CD4-positive, alpha-beta T cell treated with Interleukin-4 for 4 hours (primary cell): ENCODE measurements at regions not wholly inside any gene's neighbourhood (a gene's known extent, or its start where the extent isn't known, plus 50 kb on each side); places are given as distances from the start of the nearest gene placed in this dataset.
"Not testable (repeated sequence)": the region's sequence is repeated elsewhere in the genome, so short reads cannot be mapped to it uniquely, and the experiment has no call there.

ENCODE experiments used
- DNase-seq: peaks from one replicate; pipeline ENCODE4 v3.0.0-alpha.2; 2020

DNA sequence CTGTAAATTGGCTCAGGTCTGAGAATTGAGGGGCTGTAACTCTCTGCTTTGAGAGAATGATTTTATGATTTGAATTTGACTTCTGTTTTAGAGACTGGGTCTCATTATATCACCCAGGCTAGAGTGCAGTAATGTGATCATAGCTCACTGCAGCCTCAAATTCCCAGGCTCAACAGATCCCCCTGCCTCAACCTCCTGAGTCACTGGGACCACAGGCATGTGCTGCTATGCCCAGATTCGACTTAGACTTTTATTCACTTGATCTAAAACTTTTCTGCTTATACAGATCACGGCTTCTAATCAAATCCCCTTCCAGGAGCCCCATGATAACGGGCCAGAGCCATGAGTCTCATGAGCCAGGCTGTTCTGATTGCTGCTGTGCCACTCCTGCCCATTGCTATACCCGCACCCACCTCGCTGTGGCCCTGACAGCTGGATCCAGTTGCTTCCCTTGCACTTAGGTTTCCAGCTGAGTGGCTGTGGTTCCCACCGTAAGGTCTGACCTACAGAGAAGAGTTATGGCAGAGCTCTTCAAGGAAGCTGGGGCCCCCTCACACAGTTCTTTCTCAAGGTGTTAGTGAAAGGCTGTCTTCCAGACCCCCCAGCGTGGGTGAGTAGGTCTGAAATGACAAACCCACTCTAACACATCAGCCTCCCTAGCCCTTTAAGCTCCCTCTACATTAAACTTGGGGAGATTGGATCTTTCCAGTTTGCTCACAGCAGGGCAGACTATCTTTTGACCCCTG, 251.2 kb upstream of the SGCG start:
- DNase-seq, result no peak

DNA sequence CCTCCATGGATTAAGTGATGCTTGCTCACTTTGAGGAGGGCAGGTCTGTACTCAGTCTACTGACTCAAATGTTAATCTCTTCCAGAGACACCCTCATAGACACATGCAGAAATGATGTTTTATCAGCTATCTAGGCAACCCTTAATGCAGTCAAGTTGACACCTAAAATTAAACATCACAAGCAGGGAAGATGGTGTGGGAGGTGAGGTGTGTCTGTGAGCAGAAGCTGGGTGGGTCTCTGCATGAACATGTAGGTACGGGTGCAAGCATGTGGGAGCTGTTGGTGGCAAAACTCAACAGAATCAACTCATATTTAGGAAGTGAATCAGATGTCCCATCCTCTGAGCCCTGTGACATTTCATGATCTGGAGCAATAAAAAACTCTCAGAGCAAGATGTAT, 249.2 kb upstream of the SGCG start:
- no peak for DNase-seq

DNA sequence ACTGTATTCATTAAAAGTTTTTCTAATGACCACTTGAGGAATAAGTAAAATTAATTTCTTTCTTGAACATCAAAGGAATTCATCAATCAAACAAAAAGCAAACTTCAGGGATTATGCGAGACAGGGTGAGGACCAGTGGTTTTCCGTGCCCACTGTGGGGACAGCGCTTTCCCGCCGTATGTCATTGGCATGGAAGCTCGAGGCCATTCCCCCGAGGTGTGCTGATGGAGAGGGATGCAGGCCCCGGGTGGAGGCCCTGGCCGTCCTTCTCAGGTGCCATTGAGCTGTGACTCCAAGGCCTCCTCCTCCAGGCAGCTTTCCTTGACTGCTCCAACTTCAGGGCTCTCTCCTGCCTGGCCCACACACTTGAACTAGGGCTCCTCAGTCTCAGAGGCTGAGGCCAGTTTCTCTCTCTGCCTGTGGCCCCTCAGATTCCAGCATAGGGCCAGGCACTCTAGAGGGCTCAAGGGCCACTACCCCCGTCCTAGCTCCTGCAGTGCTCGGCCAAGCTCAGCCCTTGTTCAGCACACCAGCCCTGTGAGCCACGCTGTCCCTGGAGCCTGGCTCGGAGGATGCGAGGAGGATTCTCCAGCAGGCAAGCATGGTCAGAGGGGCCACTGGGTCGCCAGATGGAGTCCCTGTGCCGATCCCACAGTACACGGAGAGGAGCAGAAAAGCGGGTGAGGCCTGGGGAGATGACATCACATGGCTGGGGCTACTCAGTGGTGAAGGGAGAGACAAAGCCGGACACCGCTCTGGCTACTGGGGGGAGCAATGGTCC, 248.0 kb upstream of the SGCG start:
- not testable (repeated sequence) for DNase-seq

DNA sequence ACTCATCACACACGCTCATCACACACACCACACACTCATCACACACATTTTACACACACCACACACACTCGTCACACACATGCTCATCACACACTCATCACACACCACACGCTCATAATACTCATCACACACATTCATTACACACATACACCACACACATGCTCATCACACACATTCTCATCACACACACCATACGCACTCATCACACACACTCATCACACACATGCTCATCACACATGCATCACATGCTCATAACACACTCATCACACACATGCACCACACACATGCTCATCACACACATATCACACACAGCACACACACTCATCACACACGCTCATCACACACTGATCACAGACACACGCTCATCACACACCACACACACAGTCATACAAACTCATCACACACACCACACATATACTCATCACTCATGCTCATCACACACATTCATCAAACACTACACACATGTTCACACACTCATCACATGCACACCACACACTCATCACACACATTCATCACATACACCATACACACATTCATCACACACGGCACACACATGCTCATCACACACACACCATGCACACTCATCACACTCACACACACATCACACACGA, 247.1 kb upstream of the SGCG start:
- DNase-seq, result no peak

DNA sequence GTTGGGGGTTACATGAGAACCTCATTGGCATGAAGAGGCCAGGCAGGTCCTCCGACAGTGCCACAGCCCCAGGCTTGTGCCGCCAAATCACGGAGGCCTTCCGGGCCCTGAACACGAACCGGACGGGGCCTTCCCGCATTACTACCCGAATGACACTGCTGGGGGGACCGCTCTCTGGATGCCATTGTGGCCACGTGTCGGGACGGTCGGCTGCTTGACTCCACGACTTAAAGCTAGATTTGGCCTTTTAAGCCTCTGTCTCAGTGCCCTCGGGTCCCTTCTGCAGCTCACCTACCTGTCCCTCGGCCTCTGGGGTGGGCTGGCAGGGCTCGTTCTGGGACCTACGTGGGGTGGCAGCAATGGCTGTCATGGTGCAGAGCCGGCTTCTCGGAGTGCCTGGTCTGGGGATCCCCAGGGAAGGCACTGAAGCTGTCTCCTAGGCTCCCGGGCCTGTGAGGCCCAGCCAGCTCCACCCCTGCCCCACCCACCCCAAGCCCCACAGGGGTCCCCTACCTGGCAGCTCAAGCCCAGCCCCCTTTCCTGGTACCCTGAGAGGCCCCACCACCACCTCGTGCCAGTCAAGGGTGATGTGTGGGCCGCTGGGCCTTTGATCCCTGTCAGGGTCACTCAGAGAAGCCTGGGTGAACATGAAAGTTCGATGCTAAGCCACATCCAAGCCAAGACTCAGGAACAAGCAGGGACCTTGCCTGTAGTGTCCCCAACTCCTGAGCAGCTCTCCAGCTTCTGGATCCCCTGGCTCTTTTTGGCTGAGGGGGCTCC, 245.8 kb upstream of the SGCG start:
- DNase-seq, result no peak

DNA sequence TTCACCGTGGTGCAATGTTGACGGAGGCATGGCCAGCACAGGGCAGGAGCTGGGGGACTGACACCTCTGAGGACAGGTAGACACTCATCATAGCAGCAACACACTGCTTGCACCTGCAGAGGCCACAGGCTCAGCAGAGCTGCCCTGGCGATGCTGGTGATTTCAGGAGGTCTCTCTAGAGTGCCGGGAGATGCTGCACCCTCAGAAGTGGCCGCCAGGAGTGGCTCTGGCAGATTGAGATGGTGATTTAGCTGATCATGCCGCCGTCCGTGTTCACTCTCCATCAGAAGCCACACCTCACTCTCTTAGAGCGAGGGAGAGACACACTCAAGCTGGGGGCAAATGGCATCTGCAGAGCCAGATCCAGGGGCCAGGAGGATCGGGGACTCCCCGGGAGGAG, 244.6 kb upstream of the SGCG start:
- DNase-seq, result no peak

DNA sequence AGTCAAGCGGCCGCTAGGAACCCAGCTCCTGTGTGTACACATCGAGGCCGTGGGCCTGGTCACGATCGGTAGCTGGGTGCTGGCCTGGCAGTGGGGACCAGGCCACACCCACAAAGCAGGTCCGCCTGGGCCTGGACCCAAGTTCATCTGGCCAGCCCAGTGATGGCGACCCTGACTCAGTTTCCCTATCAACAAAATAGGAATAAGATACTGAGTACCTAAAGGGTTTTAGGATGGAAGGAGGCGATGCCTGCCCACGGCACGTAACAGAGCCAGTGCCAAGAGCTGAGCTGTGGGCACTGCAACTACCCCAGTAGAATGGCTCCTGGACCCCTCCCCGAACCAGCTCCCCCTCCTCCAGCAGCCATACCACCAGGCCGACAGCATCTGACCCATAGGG, 243.5 kb upstream of the SGCG start:
- no peak for DNase-seq

DNA sequence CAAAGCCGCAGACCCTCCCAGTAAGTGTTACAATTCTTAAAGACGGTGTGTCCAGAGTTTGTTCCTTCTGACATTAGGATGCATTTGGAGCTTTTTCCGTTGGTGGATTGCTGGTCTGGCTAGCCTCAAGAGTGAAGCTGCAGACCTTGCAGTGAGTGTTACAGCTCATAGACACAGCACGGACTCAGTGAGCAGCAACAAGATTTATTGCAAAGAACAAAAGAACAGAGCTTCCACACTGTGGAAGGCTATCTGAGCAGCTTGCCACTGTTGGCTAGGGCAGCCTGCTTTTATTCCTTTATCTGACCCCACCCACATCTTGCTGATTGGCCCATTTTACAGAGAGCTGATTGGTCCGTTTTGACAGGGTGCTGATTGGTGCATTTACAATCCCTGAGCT, 242.8 kb upstream of the SGCG start:
- no peak for DNase-seq

DNA sequence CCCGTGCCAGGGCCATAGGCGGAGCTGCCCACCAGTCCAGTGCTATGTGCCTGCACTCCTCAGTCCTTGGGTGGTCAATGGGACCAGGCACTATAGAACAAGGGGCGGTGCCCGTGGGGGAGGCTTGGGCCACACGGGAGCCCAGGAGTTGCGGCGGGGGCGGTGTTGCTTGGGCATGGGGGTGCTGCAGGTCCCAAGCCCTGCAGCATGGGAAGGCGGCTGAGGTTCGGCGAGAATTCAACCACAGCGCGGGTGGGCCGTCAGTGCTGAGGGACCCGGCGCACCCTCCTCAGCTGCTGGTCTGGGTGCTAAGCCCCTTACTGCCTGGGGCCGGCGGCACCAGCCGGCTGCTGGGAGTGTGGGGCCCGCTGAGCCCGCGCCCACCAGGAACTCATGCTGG, 242.2 kb upstream of the SGCG start:
- DNase-seq, result no peak

DNA sequence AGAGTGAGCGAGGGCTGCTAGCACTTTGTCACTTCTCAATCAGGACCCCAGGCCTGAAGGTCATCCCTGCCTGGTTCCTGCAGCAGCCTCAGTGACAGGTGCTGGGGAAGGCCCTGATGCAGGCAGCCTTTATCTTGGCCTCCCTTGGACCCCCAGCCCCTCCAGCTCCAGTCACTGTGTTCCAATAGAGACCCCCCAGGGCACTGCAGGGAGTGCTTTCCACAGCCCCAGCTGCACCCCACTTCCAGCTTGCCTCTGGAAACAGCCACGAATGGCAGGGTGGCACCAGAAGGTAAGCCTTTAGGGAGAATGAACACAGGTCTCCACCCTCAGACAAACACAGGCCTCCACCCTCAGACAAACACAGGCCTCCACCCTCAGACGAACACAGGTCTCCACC, 241.6 kb upstream of the SGCG start:
- DNase-seq, result no peak

DNA sequence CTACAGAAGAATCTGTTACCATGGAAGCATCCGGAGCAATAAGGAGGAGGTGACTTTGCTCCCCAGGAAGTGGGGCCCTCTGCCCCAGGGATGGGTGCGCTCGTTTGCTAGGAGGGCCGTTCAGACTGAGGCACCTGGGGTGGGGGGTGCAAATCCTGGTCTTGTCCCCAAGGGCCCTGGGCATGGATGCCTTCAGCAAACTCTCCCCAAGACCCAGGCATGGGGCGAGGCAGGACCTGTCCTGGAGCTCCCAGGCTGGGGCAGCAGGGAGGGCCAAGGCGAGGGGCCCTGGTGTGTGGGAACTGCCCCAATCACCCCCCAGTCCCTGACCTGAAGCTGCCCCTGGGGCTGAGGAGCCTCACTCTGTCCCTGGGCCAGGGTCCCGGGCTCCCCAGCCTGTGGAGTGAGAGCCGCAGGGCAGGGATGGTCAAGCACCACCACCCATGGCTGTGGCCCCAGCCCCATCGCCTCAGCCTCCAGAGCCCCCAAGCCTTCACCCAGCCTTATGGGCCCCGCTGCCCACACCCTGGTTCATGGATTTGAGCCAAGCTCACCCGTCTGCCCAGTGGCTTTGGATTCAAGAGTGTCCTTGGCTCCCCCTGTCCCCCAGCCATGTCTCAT, 240.6 kb upstream of the SGCG start:
- DNase-seq, result no peak

DNA sequence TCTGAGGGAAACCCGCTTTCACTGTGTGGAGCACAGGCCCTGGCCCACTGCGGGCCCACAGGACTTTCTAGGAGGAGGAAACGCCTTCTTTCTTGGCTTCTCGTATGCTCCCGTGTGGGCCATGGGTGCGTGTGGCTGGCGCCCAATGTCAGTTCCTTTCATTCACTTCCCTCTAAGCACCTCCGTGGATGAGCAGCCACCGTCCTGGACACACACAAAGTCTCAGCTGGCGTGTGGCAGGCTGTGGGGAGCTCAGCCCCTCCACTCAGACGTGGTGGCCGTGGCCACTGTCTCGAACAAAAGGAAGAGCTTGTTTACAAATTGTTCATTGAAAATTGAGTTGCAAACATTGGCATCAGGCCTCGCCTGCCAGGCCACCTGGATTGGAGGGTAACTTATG, 240.0 kb upstream of the SGCG start:
- no peak for DNase-seq

DNA sequence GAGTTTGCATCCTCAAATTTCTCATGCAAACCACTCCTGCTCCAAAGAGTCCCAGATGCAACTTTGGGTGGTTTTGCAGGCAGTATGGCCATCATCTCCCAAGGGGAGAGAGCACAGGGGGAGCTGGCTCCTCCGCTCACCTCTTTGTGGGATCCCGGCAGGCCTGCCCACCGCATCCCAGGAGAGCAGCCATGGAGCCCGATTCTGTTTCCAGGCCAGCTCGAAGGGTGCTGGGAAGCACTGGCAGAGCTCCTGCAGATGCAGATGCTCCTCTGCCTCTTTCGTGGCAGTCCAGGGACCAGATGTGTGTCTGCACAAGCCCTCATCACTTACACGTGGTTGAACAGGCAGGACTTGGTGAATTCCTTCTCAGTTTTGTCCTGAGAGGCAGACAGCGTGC, 239.3 kb upstream of the SGCG start:
- not testable (repeated sequence) for DNase-seq

DNA sequence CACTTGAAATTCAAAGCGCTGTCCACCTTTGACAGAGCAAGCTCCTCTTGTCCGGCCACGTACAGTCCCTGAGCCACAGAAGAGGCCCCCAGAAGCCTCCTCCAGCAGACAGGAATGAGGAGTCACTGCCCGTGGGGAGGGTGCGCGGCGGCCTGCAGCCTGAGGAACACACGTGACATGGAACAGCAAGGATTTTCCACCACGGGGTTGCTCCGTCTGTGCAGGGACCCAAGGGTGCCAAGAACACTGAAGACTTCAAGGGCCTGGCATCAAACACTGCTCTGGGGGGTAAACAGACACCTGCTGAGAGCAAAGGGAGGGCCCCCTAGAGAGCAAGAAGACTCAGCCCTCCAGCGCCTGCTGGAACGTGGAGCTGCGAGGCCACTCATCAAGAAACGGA, 237.9 kb upstream of the SGCG start:
- DNase-seq, result not testable (repeated sequence)

DNA sequence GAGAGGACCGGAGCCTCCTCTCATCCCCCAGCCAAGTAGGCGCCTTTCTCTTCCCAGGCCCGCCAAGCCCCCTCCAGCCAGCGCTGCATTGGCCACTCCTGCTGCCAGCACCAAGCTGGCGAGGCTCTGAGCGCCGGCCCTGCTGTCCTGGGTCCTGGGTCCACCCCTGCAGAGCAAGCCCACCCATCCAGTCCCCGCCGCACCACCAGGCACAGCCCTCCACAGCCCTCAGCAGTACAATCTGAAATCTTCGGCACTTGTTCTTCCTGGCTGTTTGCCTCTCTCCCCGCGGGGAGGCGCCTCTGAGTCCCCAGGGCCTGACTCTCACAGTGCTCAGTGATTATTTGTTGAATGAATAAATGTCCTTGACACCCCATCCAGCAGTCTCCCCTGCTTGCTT, 236.4 kb upstream of the SGCG start:
- no peak for DNase-seq

DNA sequence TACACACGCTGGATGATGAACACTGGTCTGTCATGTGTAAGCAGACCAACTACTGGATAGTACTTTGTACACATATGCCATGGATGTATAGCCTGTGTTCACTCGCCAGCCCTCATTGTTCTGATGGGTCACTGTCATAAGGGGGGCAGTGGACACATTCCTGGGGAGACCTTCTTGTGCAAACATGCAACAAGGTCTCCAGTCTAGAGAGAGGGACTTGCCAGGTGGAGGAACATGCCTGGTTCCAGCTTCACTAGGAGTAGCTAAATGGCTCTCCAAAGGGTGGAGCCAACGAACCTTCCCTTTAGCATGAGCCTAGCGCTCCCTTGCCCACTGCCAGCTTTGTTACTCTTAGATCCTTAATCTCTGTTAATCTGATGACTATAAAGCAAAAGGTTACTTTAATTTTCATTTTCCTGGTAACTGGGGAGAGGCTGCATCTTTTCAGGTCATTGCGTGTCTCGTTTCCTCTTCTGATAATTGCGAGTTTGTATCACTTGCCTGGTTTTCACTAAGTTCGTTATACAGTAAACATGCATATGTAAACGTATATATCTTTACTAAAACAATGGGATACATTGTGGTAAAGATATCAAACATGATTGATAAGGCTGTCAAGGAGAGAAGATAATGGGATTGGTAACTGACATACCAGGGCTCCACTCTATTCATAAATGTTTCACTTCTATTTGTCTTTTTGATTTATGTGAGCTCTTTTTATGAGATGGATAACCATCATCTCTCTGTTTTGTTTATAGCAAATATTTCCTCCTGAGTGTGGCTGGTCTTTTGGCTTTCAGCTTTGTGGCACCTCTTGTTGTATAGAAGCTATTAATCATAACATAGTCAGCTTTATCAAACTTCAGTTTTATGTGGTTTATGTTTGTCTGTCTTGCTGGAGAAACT, 235.2 kb upstream of the SGCG start:
- no peak for DNase-seq

DNA sequence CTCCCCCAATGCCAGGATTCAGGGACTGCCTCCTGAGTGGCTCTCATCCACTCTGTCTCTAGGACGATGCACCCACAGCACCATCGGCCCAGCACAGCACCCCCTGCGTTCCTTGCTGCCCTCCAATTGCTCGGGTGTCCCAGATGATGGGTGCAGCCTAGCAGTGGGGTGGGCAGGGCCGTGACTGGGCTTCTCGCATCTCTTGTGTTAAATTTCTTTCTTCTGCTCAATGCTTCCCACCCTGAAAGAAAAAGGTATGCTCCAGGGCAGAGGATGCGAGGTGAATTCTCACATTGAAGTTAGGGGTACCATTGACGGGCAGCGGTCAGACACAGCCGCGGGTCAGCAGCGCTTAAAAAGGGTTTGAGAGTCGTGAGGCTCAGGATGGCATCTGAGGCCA, 232.4 kb upstream of the SGCG start:
- no peak for DNase-seq

DNA sequence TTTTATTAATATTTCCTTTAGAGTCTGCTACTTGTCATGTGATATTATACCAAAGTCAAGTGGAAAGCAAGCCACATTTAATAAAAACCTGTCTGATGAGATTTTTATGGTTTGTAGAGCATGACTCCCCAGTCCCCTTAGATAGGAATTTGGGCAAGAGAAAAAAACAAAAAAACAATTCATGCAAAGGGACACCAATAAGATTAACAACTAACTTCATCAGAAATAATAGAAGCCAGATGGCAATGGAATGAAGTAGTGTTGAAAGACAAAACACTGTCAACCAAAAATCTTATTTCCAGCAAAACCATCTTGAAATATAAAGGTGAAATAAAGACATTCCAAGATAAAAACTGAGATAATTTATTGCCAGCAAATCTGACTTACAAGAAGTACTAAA, 228.8 kb upstream of the SGCG start:
- DNase-seq, result not testable (repeated sequence)

DNA sequence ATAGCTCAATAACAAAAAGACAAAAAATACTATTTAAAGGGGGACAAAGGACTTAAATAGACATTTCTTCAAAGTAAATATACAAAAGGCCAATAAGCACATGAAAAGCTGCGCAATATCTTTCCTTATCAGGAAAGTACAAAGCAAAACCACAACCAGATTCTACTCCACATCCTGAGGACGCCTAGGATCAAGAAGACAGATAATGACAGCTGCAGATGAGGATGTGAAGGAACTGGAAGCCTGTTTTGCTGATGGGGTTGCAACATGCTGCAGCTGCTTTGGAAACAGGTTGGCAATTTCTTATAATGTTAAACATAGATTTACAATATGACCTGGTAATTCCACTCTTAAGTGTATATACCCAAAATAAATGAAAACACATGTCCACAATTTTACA, 225.6 kb upstream of the SGCG start:
- not testable (repeated sequence) for DNase-seq

DNA sequence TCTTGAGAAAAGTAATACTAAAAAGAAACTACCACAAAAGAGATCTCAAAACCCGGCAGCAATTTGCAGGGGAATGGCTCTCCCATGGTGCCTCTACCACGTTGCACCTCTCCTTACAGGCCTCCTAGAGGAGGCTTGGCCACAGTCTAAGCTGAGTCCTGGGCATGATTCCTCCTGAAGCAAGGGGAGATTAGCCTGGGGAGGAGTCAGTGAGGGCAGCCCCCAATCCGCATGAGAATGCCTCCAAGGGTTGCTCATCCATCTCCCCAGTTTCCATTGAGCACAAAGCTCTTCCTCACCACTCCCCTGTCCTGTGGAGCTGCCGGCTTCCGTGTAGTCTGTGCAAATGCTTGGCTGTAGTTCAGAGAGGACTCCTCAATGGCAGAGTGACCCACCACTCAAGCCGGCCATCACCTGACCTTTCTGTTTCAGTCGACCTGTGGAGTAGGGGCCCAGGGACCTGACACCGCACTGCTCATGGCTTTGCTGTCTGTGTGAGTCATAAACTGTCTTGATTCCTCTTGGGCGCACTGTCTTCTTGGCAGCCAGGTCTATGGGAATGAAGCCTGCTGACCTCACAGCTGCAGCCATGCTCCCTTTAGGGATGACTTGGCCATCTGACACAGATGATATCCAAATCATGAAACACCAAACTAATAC, 224.2 kb upstream of the SGCG start:
- DNase-seq, result not testable (repeated sequence)

DNA sequence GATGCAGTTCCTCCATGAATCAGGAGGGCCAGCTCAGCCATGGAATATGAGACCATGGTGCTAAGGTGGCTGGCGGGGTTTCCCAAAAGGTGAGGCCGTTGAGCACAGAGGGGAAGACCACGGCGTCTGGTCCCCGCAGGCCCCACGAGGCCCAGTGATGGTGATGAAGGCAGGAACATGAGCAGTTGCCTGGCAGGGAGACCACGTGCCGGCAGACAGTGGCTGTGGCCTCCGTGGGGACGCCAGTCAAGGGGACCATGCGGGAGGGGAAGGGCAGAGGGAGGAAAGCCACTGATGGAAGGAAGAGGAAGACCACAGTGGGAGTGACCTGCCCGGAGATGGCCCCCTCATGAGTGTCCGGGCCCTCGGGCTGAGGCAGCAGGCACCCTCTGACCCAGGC, 220.9 kb upstream of the SGCG start:
- DNase-seq, result not testable (repeated sequence)
